Transverse colon (tissue), 4 donors: ENCODE measurements at regions not wholly inside any gene's neighbourhood (a gene's known extent, or its start where the extent isn't known, plus 50 kb on each side); places are given as distances from the start of the nearest gene placed in this dataset.

Experiments
- CTCF ChIP-seq, 5 experiments: fragments of 200-600 bp in 3 of 5; fragments of 450-650 bp in 2 of 5; sonication (generic) in 3 of 5; IDR thresholded peaks; 1 replicate in 2 of 5; 2 replicates in 3 of 5; pipeline ENCODE4 v1.5.1; 2016 to 2017; ENCODE audit warnings: antibody characterized with exemption in 5 of 5, inconsistent platforms in 3 of 5, mild to moderate bottlenecking in 2 of 5, moderate library complexity in 1 of 5
- EP300 ChIP-seq: sonication (generic); formaldehyde crosslinking; IDR thresholded peaks from one replicate; pipeline ENCODE4 v1.6.1; 2017; ENCODE audit warnings: antibody characterized with exemption, low read depth
- POLR2A ChIP-seq: fragments of 450-650 bp; IDR thresholded peaks from one replicate; pipeline ENCODE4 v1.6.1; 2016; ENCODE audit warnings: antibody characterized with exemption, mild to moderate bottlenecking, moderate library complexity
- POLR2AphosphoS5 ChIP-seq, 3 donors: sonication (generic); formaldehyde crosslinking; IDR thresholded peaks; one replicate each; pipeline ENCODE4 v1.6.1; 2016; ENCODE audit warnings: antibody characterized with exemption in 3 of 3

GRCh38 chr6:98657764-98658163, 176.6 kb upstream of the POU3F2 start:
- TF ChIP-seq CTCF (IDR thresholded peaks at IDR 0.05) (no peak), EP300 (no peak), POLR2AphosphoS5 (IDR thresholded peaks at IDR 0.05) (no peak), POLR2A (no peak)
